Tibial artery (tissue), 4 donors: ENCODE measurements at regions not wholly inside any gene's neighbourhood (a gene's known extent, or its start where the extent isn't known, plus 50 kb on each side); places are given as distances from the start of the nearest gene placed in this dataset.

ENCODE experiments used
- DNase-seq, 2 donors: peaks; one replicate each; pipeline ENCODE4 v3.0.0-alpha.2; 2019
- H3K27ac ChIP-seq, 2 donors: fragments of 200-600 bp; sonication (generic) in 1 of 2; 1 replicate in 1 of 2; 2 replicates in 1 of 2; pipeline ENCODE4 v1.5.1; 2018 to 2019; ENCODE audit warnings: mild to moderate bottlenecking in 1 of 2
- H3K27me3 ChIP-seq, 2 donors: fragments of 200-600 bp; sonication (generic) in 1 of 2; one replicate each; pipeline versions ENCODE4 v1.5.1 to v1.6.0; 2016 to 2019
- H3K36me3 ChIP-seq, 3 donors: fragments of 200-600 bp; sonication (generic) in 2 of 3; one replicate each; pipeline ENCODE4 v1.5.1; 2016 to 2019; ENCODE audit warnings: mild to moderate bottlenecking in 2 of 3
- H3K4me1 ChIP-seq, 4 donors: fragments of 200-600 bp; sonication (generic) in 2 of 4; 1 replicate in 3 of 4; 2 replicates in 1 of 4; pipeline ENCODE4 v1.5.1; 2016 to 2019
- H3K4me3 ChIP-seq, 2 donors: fragments of 200-600 bp; sonication (generic) in 1 of 2; 1 replicate in 1 of 2; 2 replicates in 1 of 2; pipeline ENCODE4 v1.5.1; 2018 to 2019; ENCODE audit warnings: mild to moderate bottlenecking in 2 of 2
- H3K9me3 ChIP-seq, 3 donors: fragments of 200-600 bp; sonication (generic) in 1 of 3; one replicate each; pipeline ENCODE4 v1.5.1; 2016 to 2019
- CTCF ChIP-seq, 2 experiments: fragments of 200-600 bp in 1 of 2; fragments of 450-650 bp in 1 of 2; IDR thresholded peaks; one replicate each; pipeline ENCODE4 v1.5.1; 2017 to 2019; ENCODE audit warnings: antibody characterized with exemption in 2 of 2, mild to moderate bottlenecking in 1 of 2, moderate library complexity in 1 of 2
- intact Hi-C: fragments of 100-400 bp; cut with DNase I; formaldehyde crosslinking; loops from one replicate; pipeline ENCODE4 v1.15.0; 2023; ENCODE audit warnings: low total_unique reads

GRCh38 chr4:143089847-143090246 lies 94.9 kb upstream of the USP38 start:
- DNase-seq = no peak
- TF ChIP-seq CTCF (IDR thresholded peaks at IDR 0.05) = no peak
- intact Hi-C loops = no loop called here

GRCh38 chr4:143091862-143092261 lies 92.9 kb upstream of the USP38 start:
- H3K27ac ChIP-seq = no peak overlapping the region
- H3K9me3 ChIP-seq = no peaks in the 10 kb centered on the region
- H3K4me1 ChIP-seq = no peaks in the 10 kb centered on the region
- TF ChIP-seq CTCF (IDR thresholded peaks at IDR 0.05) = no peak
- no peak for DNase-seq
- intact Hi-C loops = no loop called here
- H3K4me3 ChIP-seq = no peak overlapping the region
- H3K36me3 ChIP-seq = no peaks in the 10 kb centered on the region
- no peaks in the 10 kb centered on the region for H3K27me3 ChIP-seq

More at GRCh38 chr4:143089847-143090246, 94.9 kb upstream of the USP38 start:
- Histone ChIP-seq H3K9me3 (no peaks in the 10 kb centered on the region), H3K4me3 (no peak overlapping the region), H3K36me3 (no peaks in the 10 kb centered on the region), H3K4me1 (no peaks in the 10 kb centered on the region), H3K27me3 (no peaks in the 10 kb centered on the region), H3K27ac (no peak overlapping the region)

- Histone ChIP-seq H3K36me3 (no peaks in the 10 kb centered on the region), H3K27me3 (no peaks in the 10 kb centered on the region), H3K27ac (no peak overlapping the region), H3K4me3 (no peak overlapping the region), H3K9me3 (no peaks in the 10 kb centered on the region), H3K4me1 (no peaks in the 10 kb centered on the region)
- intact Hi-C loops = no loop called here
- no peak for TF ChIP-seq CTCF (IDR thresholded peaks at IDR 0.05)
- DNase-seq = no peak
These were observed 89.3 kb upstream of the USP38 start for GRCh38 chr4:143095447-143095846.

- no peak for DNase-seq
- H3K4me3 ChIP-seq = no peak overlapping the region
- TF ChIP-seq CTCF (IDR thresholded peaks at IDR 0.05) = no peak
These were observed 87.0 kb upstream of the USP38 start for GRCh38 chr4:143097751-143098150.

GRCh38 chr4:143099693-143100092 lies 85.0 kb upstream of the USP38 start:
- Histone ChIP-seq H3K27me3 (no peaks in the 10 kb centered on the region), H3K4me3 (no peak overlapping the region), H3K36me3 (no peaks in the 10 kb centered on the region), H3K4me1 (no peaks in the 10 kb centered on the region), H3K27ac (no peak overlapping the region), H3K9me3 (no peaks in the 10 kb centered on the region)
- no peak for DNase-seq
- TF ChIP-seq CTCF (IDR thresholded peaks at IDR 0.05) = no peak
- intact Hi-C loops = no loop called here

More at GRCh38 chr4:143097751-143098150, 87.0 kb upstream of the USP38 start:
- Histone ChIP-seq H3K36me3 (no peaks in the 10 kb centered on the region), H3K9me3 (no peaks in the 10 kb centered on the region), H3K27me3 (no peaks in the 10 kb centered on the region), H3K27ac (no peak overlapping the region), H3K4me1 (no peaks in the 10 kb centered on the region)
- intact Hi-C loops = no loop called here

GRCh38 chr4:143109376-143109775 lies 75.3 kb upstream of the USP38 start:
- intact Hi-C loops = no loop called here
- peaks cover 0 to 18% (median 2%) of the 10 kb centered on the region in 4 donors for H3K4me1 ChIP-seq
- no peak overlapping the region for H3K27ac ChIP-seq
- H3K27me3 ChIP-seq = no peaks in the 10 kb centered on the region
- TF ChIP-seq CTCF (IDR thresholded peaks at IDR 0.05) = no peak
- H3K4me3 ChIP-seq = no peak overlapping the region
- H3K9me3 ChIP-seq = no peaks in the 10 kb centered on the region
- DNase-seq = no peak
- H3K36me3 ChIP-seq = no peaks in the 10 kb centered on the region
